ENCODE measurements at regions not wholly inside any gene's neighbourhood (a gene's known extent, or its start where the extent isn't known, plus 50 kb on each side); places are given as distances from the start of the nearest gene placed in this dataset.

- intact Hi-C loops (cut with micrococcal nuclease): no loop called here
- H4K91ac ChIP-seq (ENCODE audit: insufficient read depth, low read depth, low read length): no peak overlapping the region
- H4K20me1 ChIP-seq (ENCODE audit: insufficient read depth, low read length): no peaks in the 10 kb centered on the region
- H3K79me1 ChIP-seq (ENCODE audit: low read depth in 1 of 2, low read length in 2 of 2): no peaks in the 10 kb centered on the region
- no peak overlapping the region for H2BK15ac ChIP-seq (ENCODE audit: low read depth, low read length)
- dilution Hi-C loops (cut with HindIII; ENCODE audit: low sequenced_read_pairs, unreplicated experiment): no loop called here
- TF ChIP-seq CEBPB (IDR thresholded peaks at IDR 0.05; ENCODE audit: low read depth, low read length) (no peak), ELK1 (IDR thresholded peaks at IDR 0.05; ENCODE audit: borderline replicate concordance, low read depth, low read length) (no peak), MAFK (IDR thresholded peaks at IDR 0.05; ENCODE audit: low read depth, low read length) (peak; percentile 27; the same call in 1 of the 2 replicates)
- H2AK9ac ChIP-seq (replicated peaks; ENCODE audit: low read depth, low read length, poor library complexity): no peak overlapping the region
- H2BK20ac ChIP-seq (ENCODE audit: low read depth, low read length): no peak overlapping the region
- POLR2A ChIA-PET (ENCODE audit: unreplicated experiment): no interaction called here
- H3K27me3 ChIP-seq (ENCODE audit: control insufficient read depth, insufficient read depth, low read length): peaks cover 4% of the 10 kb centered on the region; the same call in 1 of the 2 replicates
- DNase-seq (no peak), ATAC-seq (ENCODE audit: low read depth) (no peak)
- in situ Hi-C loops (cut with MboI; ENCODE audit: low sequenced_read_pairs): no loop called here
- no peak overlapping the region for H3K4ac ChIP-seq (ENCODE audit: low read depth, low read length)
- H2AFZ ChIP-seq (replicated peaks; ENCODE audit: low read length, poor library complexity): no peak overlapping the region
- H3K18ac ChIP-seq (ENCODE audit: low read depth, low read length): no peak overlapping the region
- no peaks in the 10 kb centered on the region for H3K36me3 ChIP-seq (ENCODE audit: control insufficient read depth, insufficient read depth, low read length)
- CTCF ChIA-PET: no interaction called here
- no peak overlapping the region for H4K5ac ChIP-seq (ENCODE audit: low read depth, low read length)
- H3K56ac ChIP-seq (ENCODE audit: extremely low read depth, insufficient read depth, low read length): no peak overlapping the region
- H3K9me1 ChIP-seq (ENCODE audit: insufficient read depth, low read length): no peaks in the 10 kb centered on the region
- WGBS, 2 experiments (ENCODE audit: extremely low coverage in 2 of 2, insufficient read length in 1 of 2): no CpG with 5 or more reads among the region's 5 CpGs
- no peak overlapping the region for H3K4me3 ChIP-seq (ENCODE audit: insufficient read depth, low read depth, low read length)
- H3K9ac ChIP-seq (ENCODE audit: low read depth, low read length): no peak overlapping the region
- H3K9me3 ChIP-seq (ENCODE audit: control insufficient read depth, insufficient read depth, low read length): no peaks in the 10 kb centered on the region
- H2BK5ac ChIP-seq (ENCODE audit: low read depth, low read length, poor library complexity, severe bottlenecking): no peak overlapping the region
- BruUV-seq (replicated peaks): no TSS peak
- H3K14ac ChIP-seq (replicated peaks; ENCODE audit: low read depth, low read length): no peak overlapping the region
- H3K27ac ChIP-seq (ENCODE audit: insufficient read depth, low read length): no peak overlapping the region
- no peak overlapping the region for H3K23ac ChIP-seq (ENCODE audit: low read depth, low read length)
- H4K8ac ChIP-seq (ENCODE audit: low read depth in 2 of 2, low read length in 2 of 2): no peak overlapping the region
- no peak overlapping the region for H2BK120ac ChIP-seq (ENCODE audit: low read depth, low read length)
- no peak overlapping the region for H2AK5ac ChIP-seq (ENCODE audit: low read depth, low read length)
- no peaks in the 10 kb centered on the region for H3K4me1 ChIP-seq (ENCODE audit: control insufficient read depth, insufficient read depth, low read length)
- no peak overlapping the region for H3K4me2 ChIP-seq (ENCODE audit: low read depth, low read length)
Measured at GRCh38 chr2:106577255-106577651, 90.1 kb downstream of the CD8B2 start.

Data from IMR-90 (cell line).